Activated CD8-positive, alpha-beta T cell treated with anti-CD3 and anti-CD28 coated beads for 36 hours (primary cell): ENCODE measurements at regions not wholly inside any gene's neighbourhood (a gene's known extent, or its start where the extent isn't known, plus 50 kb on each side); places are given as distances from the start of the nearest gene placed in this dataset.

ENCODE experiments used
- ATAC-seq: fragments of 200-7000 bp; cut with Tn5 transposase; one replicate; pipeline ENCODE4 v1.10.0; 2021; ENCODE audit warnings: mild to moderate bottlenecking, moderate library complexity
- CTCF ChIA-PET: fragments of 350-600 bp; sonication (Branson Sonifier 250); formaldehyde crosslinking; loops from one replicate; lab custom pipeline; 2021; ENCODE audit warnings: antibody characterized with exemption; lab: Charles Lee
- POLR2A ChIA-PET: fragments of 350-600 bp; sonication (Branson Sonifier 250); formaldehyde crosslinking; loops from one replicate; lab custom pipeline; 2021; ENCODE audit warnings: antibody characterized with exemption; lab: Charles Lee
- DNase-seq: peaks from one replicate; pipeline ENCODE4 v3.0.0-alpha.2; 2020
- H3K27ac Mint-ChIP-seq: one replicate; pipeline ENCODE4 v1.8.0; 2021; ENCODE audit warnings: mild to moderate bottlenecking, mixed read lengths
- H3K27me3 Mint-ChIP-seq: one replicate; pipeline ENCODE4 v1.8.0; 2021; ENCODE audit warnings: mixed read lengths
- H3K36me3 Mint-ChIP-seq: one replicate; pipeline ENCODE4 v1.8.0; 2021; ENCODE audit warnings: low read depth, mixed read lengths
- H3K4me1 Mint-ChIP-seq: one replicate; pipeline ENCODE4 v1.8.0; 2021; ENCODE audit warnings: low read depth, mixed read lengths
- H3K4me3 Mint-ChIP-seq: one replicate; pipeline ENCODE4 v1.8.0; 2021; ENCODE audit warnings: mild to moderate bottlenecking, moderate library complexity, mixed read lengths
- H3K9me3 Mint-ChIP-seq: one replicate; pipeline ENCODE4 v1.8.0; 2021; ENCODE audit warnings: mixed read lengths
- intact Hi-C: fragments of 100-400 bp; cut with micrococcal nuclease; formaldehyde crosslinking; loops from one replicate; pipeline ENCODE4 v1.10.0; 2022
- TF ChIP-seq, protein P1 (sequence below): fragments of 200-600 bp; IDR thresholded peaks from one replicate; pipeline ENCODE4 v1.8.0; 2022; ENCODE audit warnings: antibody characterized with exemption, mild to moderate bottlenecking

DNA sequence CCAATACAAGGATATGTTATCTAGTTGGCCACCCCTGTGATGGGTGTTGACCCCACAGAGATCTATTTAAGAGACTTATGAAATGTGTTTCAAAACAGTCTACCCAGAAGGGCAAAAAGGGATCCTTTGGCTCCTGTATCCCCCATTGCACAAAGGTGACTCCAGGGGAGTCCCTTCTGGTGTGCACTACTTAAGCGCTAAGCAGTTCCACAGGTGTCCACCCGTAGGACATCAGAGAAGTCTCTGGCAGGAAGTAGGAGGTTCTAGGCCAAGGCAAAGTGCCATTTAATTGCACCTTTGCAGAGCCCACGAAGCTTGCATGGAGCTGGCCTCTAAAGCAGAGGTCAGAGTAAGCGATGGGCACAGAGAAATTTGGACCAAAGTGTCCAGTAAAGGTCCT lies 147.7 kb downstream of the MRPL14 start:
- Mint-ChIP-seq H3K27ac (no peak overlapping the region), H3K27me3 (peaks cover 3% of the 10 kb centered on the region), H3K4me3 (no peak overlapping the region), H3K36me3 (no peaks in the 10 kb centered on the region), H3K9me3 (no peaks in the 10 kb centered on the region), H3K4me1 (peaks cover 9% of the 10 kb centered on the region)
- ATAC-seq (no peak), DNase-seq (no peak)
- intact Hi-C loops, result no loop called here
- POLR2A ChIA-PET, result interaction anchor here (0.8 kb wide), 1 partner anchor 21 kb away, joined by 3 read pairs; no protein-coding TSS in a partner anchor
- TF ChIP-seq, protein P1, sequence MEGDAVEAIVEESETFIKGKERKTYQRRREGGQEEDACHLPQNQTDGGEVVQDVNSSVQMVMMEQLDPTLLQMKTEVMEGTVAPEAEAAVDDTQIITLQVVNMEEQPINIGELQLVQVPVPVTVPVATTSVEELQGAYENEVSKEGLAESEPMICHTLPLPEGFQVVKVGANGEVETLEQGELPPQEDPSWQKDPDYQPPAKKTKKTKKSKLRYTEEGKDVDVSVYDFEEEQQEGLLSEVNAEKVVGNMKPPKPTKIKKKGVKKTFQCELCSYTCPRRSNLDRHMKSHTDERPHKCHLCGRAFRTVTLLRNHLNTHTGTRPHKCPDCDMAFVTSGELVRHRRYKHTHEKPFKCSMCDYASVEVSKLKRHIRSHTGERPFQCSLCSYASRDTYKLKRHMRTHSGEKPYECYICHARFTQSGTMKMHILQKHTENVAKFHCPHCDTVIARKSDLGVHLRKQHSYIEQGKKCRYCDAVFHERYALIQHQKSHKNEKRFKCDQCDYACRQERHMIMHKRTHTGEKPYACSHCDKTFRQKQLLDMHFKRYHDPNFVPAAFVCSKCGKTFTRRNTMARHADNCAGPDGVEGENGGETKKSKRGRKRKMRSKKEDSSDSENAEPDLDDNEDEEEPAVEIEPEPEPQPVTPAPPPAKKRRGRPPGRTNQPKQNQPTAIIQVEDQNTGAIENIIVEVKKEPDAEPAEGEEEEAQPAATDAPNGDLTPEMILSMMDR, result no peak
- CTCF ChIA-PET, result interaction anchor here (1.2 kb wide), 1 partner anchor 255 kb away, joined by 3 read pairs; no protein-coding TSS in a partner anchor

DNA sequence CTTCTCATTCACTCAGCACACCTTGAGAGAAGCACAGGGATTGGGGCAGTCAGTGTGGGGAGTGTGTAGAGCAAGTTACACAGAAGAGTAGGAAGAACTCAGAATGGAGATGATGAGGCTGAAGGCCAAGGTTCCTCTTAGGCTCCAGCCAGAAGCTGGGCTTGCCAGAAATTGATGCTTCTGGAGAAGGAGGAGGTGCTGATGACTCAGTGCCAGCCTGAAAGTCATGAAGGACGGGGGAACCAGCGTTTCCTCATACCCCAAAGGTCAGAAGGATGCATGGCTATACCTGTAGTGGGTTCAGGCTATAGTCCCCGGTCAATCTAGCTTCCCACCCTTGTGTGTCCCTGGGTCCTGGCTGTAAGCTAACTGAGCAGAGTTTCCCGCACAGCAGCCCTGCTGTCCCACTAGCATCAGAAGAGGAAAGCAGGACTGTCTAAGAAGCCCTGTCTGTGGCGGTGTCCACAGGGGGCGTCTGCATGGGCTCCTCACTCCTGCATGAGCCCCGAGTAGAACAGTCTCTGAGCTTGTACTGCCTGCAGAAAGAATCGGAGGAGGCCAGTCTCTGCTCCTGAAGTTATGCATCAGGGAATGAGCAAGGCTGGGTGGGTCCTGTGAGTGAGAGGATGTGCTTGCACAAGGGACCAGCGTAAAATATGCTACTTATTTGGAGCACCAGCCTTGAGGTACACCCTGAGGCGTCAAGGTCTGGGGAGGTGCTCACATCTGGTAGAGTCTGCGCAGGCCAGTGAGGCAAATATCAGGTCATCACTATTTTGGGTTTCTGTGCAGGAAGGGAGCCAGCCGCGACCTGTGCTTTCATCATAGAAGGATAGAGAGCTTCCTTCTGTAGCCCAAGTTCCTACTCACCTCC lies 148.5 kb downstream of the MRPL14 start:
- peaks cover 9% of the 10 kb centered on the region for H3K4me1 Mint-ChIP-seq
- H3K27me3 Mint-ChIP-seq, result peaks cover 3% of the 10 kb centered on the region
- TF ChIP-seq, protein P1, result no peak
- CTCF ChIA-PET, result interaction anchor here (1.2 kb wide), 1 partner anchor 254 kb away, joined by 3 read pairs; no protein-coding TSS in a partner anchor
- ATAC-seq (no peak), DNase-seq (no peak)
- POLR2A ChIA-PET, result no interaction called here
- intact Hi-C loops, result no loop called here
- H3K27ac Mint-ChIP-seq, result no peak overlapping the region
- no peak overlapping the region for H3K4me3 Mint-ChIP-seq
- no peaks in the 10 kb centered on the region for H3K9me3 Mint-ChIP-seq
- no peaks in the 10 kb centered on the region for H3K36me3 Mint-ChIP-seq

DNA sequence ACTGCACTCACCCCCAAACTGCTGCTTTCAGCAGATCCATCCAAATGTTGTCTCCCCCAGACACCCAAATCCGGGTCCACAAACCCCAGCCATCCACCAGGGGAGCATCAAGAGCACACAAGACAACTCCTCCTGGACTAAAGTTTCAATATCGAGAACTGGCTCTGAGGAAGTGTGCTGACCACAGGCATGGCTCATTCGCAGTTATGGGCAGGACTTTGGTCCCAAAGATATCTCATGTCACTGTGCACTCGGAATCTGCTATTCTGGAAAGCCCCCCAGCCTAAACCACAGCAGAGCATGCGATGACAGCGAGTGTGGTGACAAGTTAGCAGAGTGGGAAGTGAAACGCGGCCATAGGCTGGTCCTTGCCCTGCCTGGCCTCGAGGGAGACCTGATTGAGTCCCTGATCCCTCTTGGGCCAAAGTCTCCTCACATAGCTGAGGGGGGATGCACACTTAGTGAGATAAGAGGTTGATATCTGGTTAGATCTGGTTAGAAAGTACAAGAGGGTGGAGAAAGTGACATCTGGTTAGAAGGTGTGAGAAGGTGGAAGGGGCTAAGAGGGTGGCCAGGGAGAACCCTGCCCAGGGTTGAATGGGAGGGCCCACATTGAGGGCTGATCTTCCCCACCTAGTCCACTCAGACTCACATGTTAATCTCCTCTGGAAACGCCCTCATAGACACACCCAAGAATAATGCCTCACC lies 149.7 kb downstream of the MRPL14 start:
- H3K27me3 Mint-ChIP-seq, result peaks cover 3% of the 10 kb centered on the region
- H3K4me3 Mint-ChIP-seq, result no peak overlapping the region
- no peaks in the 10 kb centered on the region for H3K9me3 Mint-ChIP-seq
- peaks cover 9% of the 10 kb centered on the region for H3K4me1 Mint-ChIP-seq
- ATAC-seq, result peak; percentile 69
- TF ChIP-seq, protein P1, result no peak
- DNase-seq, result peak; percentile 36
- intact Hi-C loops, result no loop called here
- CTCF ChIA-PET, result no interaction called here
- H3K36me3 Mint-ChIP-seq, result no peaks in the 10 kb centered on the region
- POLR2A ChIA-PET, result interaction anchor here (0.6 kb wide), 1 partner anchor 64 kb away, joined by 3 read pairs; no protein-coding TSS in a partner anchor
- no peak overlapping the region for H3K27ac Mint-ChIP-seq

DNA sequence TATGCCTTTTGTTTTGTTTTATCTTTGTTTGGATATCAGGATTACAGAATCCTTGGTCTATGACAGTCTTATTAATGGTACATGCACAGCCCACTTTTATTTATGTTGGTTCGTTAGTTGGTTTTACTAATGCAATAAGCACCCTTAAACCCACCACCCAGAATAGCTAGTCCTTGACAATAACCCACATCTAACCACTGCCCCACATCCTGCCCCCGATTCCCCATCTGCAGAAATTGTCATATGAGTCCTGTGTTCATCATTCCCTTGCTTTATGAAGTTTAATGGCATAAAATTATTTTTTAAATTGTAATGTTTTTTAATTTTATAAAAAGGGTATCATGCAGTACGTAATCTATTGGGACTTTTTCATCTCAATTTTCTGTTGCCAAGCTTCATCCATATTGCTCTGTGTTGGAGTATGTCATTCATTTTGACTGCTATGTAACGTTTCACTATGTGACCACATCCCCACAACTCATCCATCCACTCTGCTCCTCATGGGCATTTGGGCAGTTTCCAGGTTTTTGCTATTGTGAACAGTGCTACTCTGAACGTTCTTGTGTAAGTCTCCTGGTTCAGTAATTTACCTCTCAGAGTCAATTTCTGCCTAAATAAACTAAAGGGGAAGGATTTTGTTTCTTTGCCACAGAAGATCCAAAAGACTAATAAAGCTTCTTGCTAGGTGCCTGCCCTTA lies 150.4 kb downstream of the MRPL14 start:
- no peak for ATAC-seq
- TF ChIP-seq, protein P1, result no peak
- H3K27ac Mint-ChIP-seq, result no peak overlapping the region
- intact Hi-C loops, result no loop called here
- H3K9me3 Mint-ChIP-seq, result no peaks in the 10 kb centered on the region
- no peak for DNase-seq
- H3K36me3 Mint-ChIP-seq, result no peaks in the 10 kb centered on the region
- CTCF ChIA-PET, result no interaction called here
- POLR2A ChIA-PET, result interaction anchor here (0.6 kb wide), 1 partner anchor 64 kb away, joined by 3 read pairs; no protein-coding TSS in a partner anchor
- peaks cover 9% of the 10 kb centered on the region for H3K4me1 Mint-ChIP-seq
- H3K27me3 Mint-ChIP-seq, result peaks cover 3% of the 10 kb centered on the region
- no peak overlapping the region for H3K4me3 Mint-ChIP-seq
